GM12878 (cell line): ENCODE measurements at regions not wholly inside any gene's neighbourhood (a gene's known extent, or its start where the extent isn't known, plus 50 kb on each side); places are given as distances from the start of the nearest gene placed in this dataset.

Experiments
- ASH2L ChIP-seq: fragments of 300-600, 200-600 bp; sonication (generic); IDR thresholded peaks from 2 replicates; pipeline ENCODE4 v1.6.1; 2017; ENCODE audit warnings: low read depth, mild to moderate bottlenecking, borderline replicate concordance
- CHD4 ChIP-seq: fragments of 200-600 bp; sonication (generic); IDR thresholded peaks from 2 replicates; pipeline ENCODE4 v1.6.1; 2016; ENCODE audit warnings: mild to moderate bottlenecking
- CTCF ChIP-seq, 3 experiments: IDR thresholded peaks in 2 of 3; conservative IDR thresholded peaks in 1 of 3; 2 replicates each; pipeline ENCODE4 v1.5.1; 2011; ENCODE audit warnings: low read depth in 3 of 3, low read length in 3 of 3, mild to moderate bottlenecking in 3 of 3, control low read depth in 2 of 3, moderate library complexity in 2 of 3, inconsistent platforms in 1 of 3, mixed read lengths in 1 of 3; ENCODE audit not compliant: control insufficient read depth in 2 of 3, insufficient read depth in 1 of 3; ENCODE audit errors: extremely low read depth in 1 of 3
- EP300 ChIP-seq, 2 experiments: fragments of 150-350 bp in 1 of 2; IDR thresholded peaks; 2 replicates each; pipeline ENCODE4 v1.6.1; 2011 to 2012; ENCODE audit warnings: low read depth in 2 of 2, low read length in 2 of 2, borderline replicate concordance in 1 of 2, improper control_type of control experiment in 1 of 2, inconsistent platforms in 1 of 2; ENCODE audit not compliant: control insufficient read depth in 1 of 2
- EZH2 ChIP-seq: IDR thresholded peaks from 2 replicates; pipeline ENCODE4 v1.6.1; 2012; ENCODE audit warnings: low read depth, mild to moderate bottlenecking, control low read depth, inconsistent platforms, low read length, borderline replicate concordance; ENCODE audit not compliant: control insufficient read depth
- JUNB ChIP-seq: IDR thresholded peaks from 2 replicates; pipeline ENCODE4 v1.6.1; 2016; ENCODE audit warnings: antibody characterized with exemption, mild to moderate bottlenecking
- KDM1A ChIP-seq: fragments of 200-600 bp; sonication (generic); IDR thresholded peaks from 2 replicates; pipeline ENCODE4 v1.6.1; 2016; ENCODE audit warnings: borderline replicate concordance
- MAX ChIP-seq: IDR thresholded peaks from 2 replicates; pipeline ENCODE4 v1.6.1; 2012; ENCODE audit warnings: low read depth, low read length, improper control_type of control experiment
- POLR2A ChIP-seq: IDR thresholded peaks from 2 replicates; pipeline ENCODE4 v1.6.1; 2011; ENCODE audit warnings: low read depth, mild to moderate bottlenecking, low read length
- POLR2AphosphoS5 ChIP-seq: IDR thresholded peaks from 2 replicates; pipeline ENCODE4 v1.6.1; 2011; ENCODE audit warnings: mild to moderate bottlenecking, low read length, inconsistent platforms
- SIN3A ChIP-seq: IDR thresholded peaks from 2 replicates; pipeline ENCODE4 v1.6.1; 2012; ENCODE audit warnings: low read depth, low read length, improper control_type of control experiment
- SRF ChIP-seq, 2 experiments: IDR thresholded peaks; 2 replicates each; pipeline ENCODE4 v1.6.1; 2011; ENCODE audit warnings: low read depth in 2 of 2, low read length in 2 of 2, mild to moderate bottlenecking in 1 of 2, moderate library complexity in 1 of 2
- ZBTB11 ChIP-seq: fragments of 450-650 bp; formaldehyde crosslinking; IDR thresholded peaks from 2 replicates; pipeline ENCODE4 v1.5.0; 2022; ENCODE audit warnings: mild to moderate bottlenecking, missing genetic modification characterization
- ZZZ3 ChIP-seq: IDR thresholded peaks from 2 replicates; pipeline ENCODE4 v1.6.1; 2011; ENCODE audit warnings: low read depth; ENCODE audit not compliant: control insufficient read depth, insufficient read length

- TF ChIP-seq CTCF (IDR thresholded peaks at IDR 0.05 in 2 of 3, conservative IDR thresholded peaks at IDR 0.05 in 1 of 3; ENCODE audit: control insufficient read depth in 2 of 3, extremely low read depth in 1 of 3, insufficient read depth in 1 of 3, low read depth in 3 of 3, low read length in 3 of 3) (no peak), SIN3A (no peak), SRF (IDR thresholded peaks at IDR 0.05; ENCODE audit: low read depth in 2 of 2, low read length in 2 of 2) (no peak), CHD4 (no peak), POLR2AphosphoS5 (no peak), EZH2 (no peak), POLR2A (no peak), JUNB (no peak), EP300 (IDR thresholded peaks at IDR 0.05; ENCODE audit: borderline replicate concordance in 1 of 2, control insufficient read depth in 1 of 2, low read depth in 2 of 2, low read length in 2 of 2) (no peak), ASH2L (no peak), MAX (no peak), KDM1A (no peak), ZBTB11 (CRISPR knock-in tag) (no peak), ZZZ3 (no peak)
Observed at GRCh38 chr20:60121903-60122302, 163.7 kb downstream of the CDH26 start.
